C4-2B (cell line): ENCODE measurements at regions not wholly inside any gene's neighbourhood (a gene's known extent, or its start where the extent isn't known, plus 50 kb on each side); places are given as distances from the start of the nearest gene placed in this dataset.

Source experiments
- H3K27ac ChIP-seq: fragments of 450-650 bp; 2 replicates; pipeline ENCODE4 v1.5.1; 2017
- ZFX ChIP-seq: fragments of 450-650 bp; IDR thresholded peaks from 2 replicates; pipeline ENCODE4 v1.6.1; 2017
- TF ChIP-seq, protein P1 (sequence below): fragments of 450-650 bp; conservative IDR thresholded peaks from 2 replicates; pipeline ENCODE4 v1.5.1; 2017; ENCODE audit warnings: mild to moderate bottlenecking

DNA sequence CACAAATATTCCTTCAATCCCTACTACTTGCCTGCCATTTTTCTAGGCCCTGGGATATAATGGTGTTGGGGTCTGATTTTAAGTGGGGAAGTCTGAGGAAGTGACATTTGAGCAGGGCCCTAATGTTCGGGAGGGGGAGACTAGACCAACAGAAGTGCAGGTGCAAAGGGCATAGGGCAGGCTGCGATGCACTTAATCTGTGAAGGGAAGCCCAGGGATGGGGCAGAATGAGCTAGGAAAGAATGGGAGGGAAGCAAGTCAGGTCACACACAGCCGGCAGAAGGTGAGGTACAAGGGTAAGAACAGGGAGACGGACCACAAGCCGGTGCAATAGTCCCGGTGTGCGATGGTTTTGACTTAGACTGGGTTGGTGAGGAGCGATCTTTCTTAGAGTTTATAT, 146.8 kb downstream of the UNC5CL start:
- H3K27ac ChIP-seq, result no peak overlapping the region
- TF ChIP-seq ZFX, result no peak
- TF ChIP-seq, protein P1, sequence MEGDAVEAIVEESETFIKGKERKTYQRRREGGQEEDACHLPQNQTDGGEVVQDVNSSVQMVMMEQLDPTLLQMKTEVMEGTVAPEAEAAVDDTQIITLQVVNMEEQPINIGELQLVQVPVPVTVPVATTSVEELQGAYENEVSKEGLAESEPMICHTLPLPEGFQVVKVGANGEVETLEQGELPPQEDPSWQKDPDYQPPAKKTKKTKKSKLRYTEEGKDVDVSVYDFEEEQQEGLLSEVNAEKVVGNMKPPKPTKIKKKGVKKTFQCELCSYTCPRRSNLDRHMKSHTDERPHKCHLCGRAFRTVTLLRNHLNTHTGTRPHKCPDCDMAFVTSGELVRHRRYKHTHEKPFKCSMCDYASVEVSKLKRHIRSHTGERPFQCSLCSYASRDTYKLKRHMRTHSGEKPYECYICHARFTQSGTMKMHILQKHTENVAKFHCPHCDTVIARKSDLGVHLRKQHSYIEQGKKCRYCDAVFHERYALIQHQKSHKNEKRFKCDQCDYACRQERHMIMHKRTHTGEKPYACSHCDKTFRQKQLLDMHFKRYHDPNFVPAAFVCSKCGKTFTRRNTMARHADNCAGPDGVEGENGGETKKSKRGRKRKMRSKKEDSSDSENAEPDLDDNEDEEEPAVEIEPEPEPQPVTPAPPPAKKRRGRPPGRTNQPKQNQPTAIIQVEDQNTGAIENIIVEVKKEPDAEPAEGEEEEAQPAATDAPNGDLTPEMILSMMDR, result no peak

DNA sequence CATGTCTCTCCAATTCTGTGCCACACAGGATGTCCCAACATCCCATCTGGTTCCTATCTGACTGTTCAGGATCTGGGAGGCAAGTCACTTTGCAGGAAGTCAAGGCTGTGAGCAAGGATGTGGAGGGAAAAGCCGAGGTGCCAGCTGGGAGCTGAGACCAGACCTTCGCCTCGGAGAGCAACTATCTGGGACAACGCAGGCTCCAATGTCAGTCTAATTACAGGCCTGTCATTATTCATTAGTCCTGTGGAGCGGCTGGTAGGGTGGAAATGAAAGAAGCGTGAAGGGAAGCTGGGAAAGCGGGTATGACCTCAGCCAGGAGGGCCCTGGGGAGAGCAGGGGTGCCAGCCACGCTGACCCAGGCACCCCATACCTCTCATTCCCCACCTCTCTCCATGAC, 147.3 kb downstream of the UNC5CL start:
- TF ChIP-seq ZFX, result no peak
- TF ChIP-seq, protein P1, result no peak
- H3K27ac ChIP-seq, result no peak overlapping the region

DNA sequence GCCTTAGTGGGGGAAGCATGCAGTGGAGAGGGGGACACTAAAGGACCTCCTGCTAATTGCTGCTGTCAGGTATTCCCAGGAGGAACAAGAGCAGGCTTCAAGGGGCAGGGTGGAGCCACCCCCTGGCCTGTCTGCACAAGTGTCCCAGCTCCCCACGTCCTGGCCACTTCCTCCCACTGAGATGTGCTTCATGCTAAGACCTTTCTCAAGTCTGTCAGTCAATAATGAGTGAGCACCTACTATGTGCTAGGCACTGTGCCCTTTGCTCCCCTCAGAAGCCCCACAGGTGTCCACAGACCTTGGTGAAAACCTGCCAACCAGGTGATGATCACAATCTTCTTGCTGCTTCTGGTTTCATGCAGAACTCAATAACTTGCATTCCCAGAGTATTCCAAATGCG, 147.9 kb downstream of the UNC5CL start:
- H3K27ac ChIP-seq, result no peak overlapping the region
- no peak for TF ChIP-seq ZFX
- TF ChIP-seq, protein P1, result no peak

DNA sequence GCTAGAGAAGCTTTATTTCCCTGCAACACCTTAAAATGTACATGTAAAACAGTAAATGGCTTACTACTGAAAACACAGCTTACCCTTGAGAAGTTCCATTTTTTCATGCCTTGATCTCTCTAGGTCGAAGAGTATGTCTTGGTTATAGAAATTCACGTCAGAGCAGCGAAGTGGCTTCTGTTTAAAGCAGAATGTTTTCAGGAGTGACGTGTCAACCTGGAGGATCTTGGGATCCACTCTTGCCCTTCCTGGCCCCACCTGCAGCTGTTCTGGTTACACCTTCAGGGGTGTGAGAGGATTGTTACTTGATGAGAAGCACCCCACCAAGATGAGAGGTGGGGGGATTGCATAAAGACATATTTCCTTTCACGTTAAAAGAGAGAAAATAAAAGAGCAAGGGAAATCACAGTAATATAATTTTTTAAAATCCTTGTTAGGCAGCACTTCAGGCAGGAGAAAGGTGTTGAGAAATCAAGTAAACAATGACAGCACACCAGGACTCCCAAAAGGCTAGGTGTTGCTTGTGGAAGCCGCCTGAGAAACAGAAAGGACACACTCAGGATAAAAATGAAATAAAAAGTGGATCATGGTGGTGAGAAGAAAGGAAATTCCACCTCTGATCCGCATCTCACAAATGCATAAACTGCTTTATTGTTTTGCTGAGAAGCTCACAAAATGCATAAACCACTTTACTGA, 149.7 kb downstream of the UNC5CL start:
- TF ChIP-seq, protein P1, result no peak
- TF ChIP-seq ZFX, result no peak
- no peak overlapping the region for H3K27ac ChIP-seq

DNA sequence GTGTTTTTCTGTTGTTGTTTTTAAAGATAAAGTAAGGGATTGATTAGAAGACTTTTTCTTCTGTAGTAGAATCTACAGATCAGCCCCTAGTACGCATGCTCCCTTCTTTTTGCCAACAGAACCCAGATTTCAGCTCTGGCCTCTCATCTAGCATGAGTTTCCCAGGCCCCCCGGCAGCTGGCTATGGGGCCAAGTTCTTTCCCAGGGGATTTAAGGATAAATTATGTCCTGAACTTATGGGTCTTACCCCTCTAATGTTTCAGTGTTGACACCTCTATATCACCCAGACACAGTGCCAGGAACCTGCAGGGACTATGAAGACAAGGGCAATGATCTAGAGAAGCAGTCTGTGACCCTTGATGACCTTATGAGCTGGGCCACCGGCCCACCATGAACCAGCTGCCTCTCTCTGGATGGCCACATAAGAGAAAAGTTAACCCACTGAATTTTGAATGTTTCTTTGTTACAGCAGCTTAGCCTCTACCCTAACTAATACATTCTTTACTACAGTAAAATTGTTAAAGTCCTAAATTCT, 150.5 kb downstream of the UNC5CL start:
- H3K27ac ChIP-seq, result no peak overlapping the region
- TF ChIP-seq, protein P1, result no peak
- no peak for TF ChIP-seq ZFX

DNA sequence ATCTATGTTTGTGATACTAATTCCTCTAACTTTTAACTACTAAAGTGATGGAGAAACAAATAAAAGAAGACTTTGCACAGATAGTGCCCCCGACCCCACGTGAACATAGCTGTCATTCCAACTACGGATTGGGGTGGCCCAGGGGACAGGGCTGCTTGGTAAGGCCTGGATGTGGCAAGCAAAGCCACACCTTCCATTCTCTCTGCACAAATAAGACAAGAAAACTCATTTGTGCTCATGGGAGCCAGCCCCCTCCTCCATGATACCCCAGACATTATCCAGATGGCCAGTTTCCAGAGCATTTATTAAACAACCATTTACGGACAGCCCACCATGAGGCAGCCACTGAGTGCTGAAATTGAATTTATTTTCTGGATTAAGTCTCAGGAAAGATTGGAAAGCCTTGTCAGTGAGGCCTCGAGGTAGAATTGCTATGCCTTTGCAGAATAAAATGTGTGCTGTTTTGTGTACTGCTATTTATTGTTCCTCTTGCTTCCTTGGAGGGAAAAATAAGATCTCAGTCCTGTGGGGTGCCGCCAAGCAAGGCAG, 151.2 kb downstream of the UNC5CL start:
- no peak overlapping the region for H3K27ac ChIP-seq
- TF ChIP-seq ZFX, result no peak

DNA sequence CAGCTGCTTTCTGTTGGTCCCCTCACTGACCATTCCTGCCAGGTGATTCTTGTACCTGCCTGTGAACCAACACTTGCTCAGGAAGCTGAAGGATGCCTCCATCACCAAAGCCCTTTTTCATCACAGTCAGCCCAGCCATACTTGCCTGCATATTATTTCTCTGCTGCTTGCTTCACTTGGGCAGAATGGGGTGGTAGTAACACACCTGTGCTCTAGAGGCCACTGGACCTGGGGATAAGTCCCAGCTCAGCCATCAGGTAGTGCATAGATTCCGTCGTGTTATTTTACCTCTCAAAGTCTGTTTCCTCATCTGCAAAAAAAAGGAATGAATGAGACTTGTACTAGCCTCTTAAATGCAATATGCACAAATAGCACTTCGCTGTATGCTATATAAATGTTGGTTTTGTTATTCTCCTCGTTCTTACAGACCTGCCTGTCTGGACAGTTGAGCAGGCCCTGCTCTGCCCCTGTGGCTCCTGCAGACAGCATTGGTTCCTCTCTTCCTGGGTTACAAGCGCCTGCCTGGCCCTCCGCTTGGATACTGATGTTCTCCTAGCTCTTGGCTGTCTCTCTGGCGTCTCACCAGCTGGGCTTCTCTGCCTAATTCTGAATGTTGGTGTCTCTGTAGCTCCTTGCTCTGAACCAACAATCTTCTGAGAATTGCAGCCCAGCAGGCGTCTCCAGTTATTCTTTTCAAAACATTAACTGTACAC, 151.8 kb downstream of the UNC5CL start:
- TF ChIP-seq, protein P1, result no peak
- no peak for TF ChIP-seq ZFX
- no peak overlapping the region for H3K27ac ChIP-seq
